ENCODE measurements at regions not wholly inside any gene's neighbourhood (a gene's known extent, or its start where the extent isn't known, plus 50 kb on each side); places are given as distances from the start of the nearest gene placed in this dataset.

- TF ChIP-seq CTCF (conservative IDR thresholded peaks at IDR 0.05; ENCODE audit: low read depth, low read length) (no peak), EZH2 (IDR thresholded peaks at IDR 0.05; ENCODE audit: borderline replicate concordance, low read depth, low read length, poor library complexity, severe bottlenecking) (no peak)
These were observed 326.5 kb downstream of the SATB2 start for GRCh38 chr2:199131136-199131655.

All from A673 (cell line).